GM12878 (cell line): ENCODE measurements at regions not wholly inside any gene's neighbourhood (a gene's known extent, or its start where the extent isn't known, plus 50 kb on each side); places are given as distances from the start of the nearest gene placed in this dataset.

Source experiments
- ATAC-seq: fragments of 200-7000 bp; cut with Tn5 transposase; 3 replicates; pipeline ENCODE4 v1.9.1; 2020; ENCODE audit warnings: mild to moderate bottlenecking, moderate library complexity
- BruUV-seq: library from RNA; stranded (reverse); fragments of 400-500 nt; replicated peaks from 2 replicates; lab custom pipeline; 2021; lab: Mats Ljungman, UMichigan
- CTCF ChIA-PET: fragments of 300-600 bp; sonication (Branson Sonifier 250); formaldehyde crosslinking; extraction: SDS; loops from one replicate; lab custom pipeline; 2021; ENCODE audit warnings: inconsistent platforms; lab: Yijun Ruan, JAX
- POLR2A ChIA-PET: fragments of 350-600 bp; formaldehyde crosslinking; extraction: SDS; loops from one replicate; lab custom pipeline; 2021; ENCODE audit warnings: inconsistent platforms; lab: Charles Lee
- RAD21 ChIA-PET: fragments of 300-600 bp; sonication (Branson Sonifier 250); formaldehyde crosslinking; loops from one replicate; lab custom pipeline; 2023; ENCODE audit warnings: antibody characterized with exemption; ENCODE audit not compliant: unreplicated experiment; lab: Charles Lee
- SMC1A ChIA-PET: fragments of 300-600 bp; sonication (Branson Sonifier 250); formaldehyde crosslinking; loops from one replicate; lab custom pipeline; 2023; ENCODE audit not compliant: unreplicated experiment, uncharacterized antibody; lab: Charles Lee
- DNase-seq: peaks from one replicate; pipeline ENCODE4 v3.0.0-alpha.2; 2011; ENCODE audit warnings: low read depth, low spot score
- FAIRE-seq: peaks from 3 replicates; lab custom pipeline; 2011; peaks lifted over from hg19 to GRCh38; lab: Jason Lieb, UNC
- H2AFZ ChIP-seq: 2 replicates; pipeline ENCODE4 v1.6.0; 2011; ENCODE audit warnings: low read depth, low read length, control low read depth; ENCODE audit not compliant: control insufficient read depth
- H3K27ac ChIP-seq: 2 replicates; pipeline ENCODE4 v1.5.1; 2011; ENCODE audit warnings: control low read depth; ENCODE audit not compliant: control insufficient read depth, insufficient read depth
- H3K27me3 ChIP-seq, 2 experiments: replicated peaks in 1 of 2; 2 replicates each; pipeline versions ENCODE4 v1.6.0 to v1.6.1; 2011; ENCODE audit warnings: low read length in 1 of 2; ENCODE audit not compliant: control insufficient read depth in 2 of 2, insufficient read depth in 2 of 2
- H3K36me3 ChIP-seq, 2 experiments: 2 replicates each; pipeline ENCODE4 v1.5.1; 2011; ENCODE audit warnings: low read length in 1 of 2; ENCODE audit not compliant: control insufficient read depth in 2 of 2, insufficient read depth in 2 of 2
- H3K4me1 ChIP-seq: 2 replicates; pipeline ENCODE4 v1.6.1; 2011; ENCODE audit warnings: mild to moderate bottlenecking, low read length, moderate library complexity, mixed read lengths; ENCODE audit not compliant: control insufficient read depth, insufficient read depth
- H3K4me2 ChIP-seq: 2 replicates; pipeline ENCODE4 v1.6.0; 2011; ENCODE audit warnings: control low read depth; ENCODE audit not compliant: control insufficient read depth, insufficient read depth
- H3K4me3 ChIP-seq: fragments of 200-600 bp; sonication (generic); 2 replicates; pipeline ENCODE4 v1.5.1; 2016
- H3K79me2 ChIP-seq: 2 replicates; pipeline ENCODE4 v1.6.0; 2011; ENCODE audit warnings: low read length; ENCODE audit not compliant: control insufficient read depth, insufficient read depth
- H3K9ac ChIP-seq: 2 replicates; pipeline ENCODE4 v1.8.0; 2011; ENCODE audit warnings: low read length, control low read depth, mixed read lengths; ENCODE audit not compliant: control insufficient read depth, insufficient read depth
- H3K9me3 ChIP-seq: replicated peaks from 3 replicates; pipeline ENCODE4 v1.5.1; 2011; ENCODE audit warnings: mild to moderate bottlenecking, low read length; ENCODE audit not compliant: control insufficient read depth, insufficient read depth
- H4K20me1 ChIP-seq: 2 replicates; pipeline ENCODE4 v1.6.0; 2011; ENCODE audit not compliant: control insufficient read depth, insufficient read depth
- ATF3 ChIP-seq: IDR thresholded peaks from 2 replicates; pipeline ENCODE4 v1.6.1; 2011; ENCODE audit warnings: low read depth, mild to moderate bottlenecking, low read length, moderate library complexity, borderline replicate concordance; ENCODE audit errors: extremely low read depth
- CBFB ChIP-seq: IDR thresholded peaks from 2 replicates; pipeline ENCODE4 v1.6.1; 2016; ENCODE audit warnings: antibody characterized with exemption, low read depth
- JUNB ChIP-seq: IDR thresholded peaks from 2 replicates; pipeline ENCODE4 v1.6.1; 2016; ENCODE audit warnings: antibody characterized with exemption, mild to moderate bottlenecking
- LARP7 ChIP-seq: fragments of 450-650 bp; IDR thresholded peaks from 2 replicates; pipeline ENCODE4 v1.6.1; 2017; ENCODE audit warnings: mild to moderate bottlenecking
- MEF2B ChIP-seq: fragments of 450-650 bp; IDR thresholded peaks from 2 replicates; pipeline ENCODE4 v1.6.1; 2018; ENCODE audit warnings: mild to moderate bottlenecking, moderate library complexity; ENCODE audit not compliant: partially characterized antibody, poor library complexity, severe bottlenecking
- PAX8 ChIP-seq: fragments of 450-650 bp; IDR thresholded peaks from 2 replicates; pipeline ENCODE4 v1.6.1; 2017; ENCODE audit warnings: mild to moderate bottlenecking, moderate library complexity
- PBX3 ChIP-seq: IDR thresholded peaks from 2 replicates; pipeline ENCODE4 v1.6.1; 2011; ENCODE audit warnings: mild to moderate bottlenecking, low read depth, low read length, moderate library complexity; ENCODE audit not compliant: insufficient replicate concordance
- RELA ChIP-seq: fragments of 450-650 bp; IDR thresholded peaks from 2 replicates; pipeline ENCODE4 v1.8.0; 2014; ENCODE audit warnings: borderline replicate concordance; ENCODE audit not compliant: partially characterized antibody
- SMC3 ChIP-seq: IDR thresholded peaks from 2 replicates; pipeline ENCODE4 v1.6.1; 2011; ENCODE audit warnings: low read length, improper control_type of control experiment, borderline replicate concordance
- TCF7 ChIP-seq: IDR thresholded peaks from 2 replicates; pipeline ENCODE4 v1.6.1; 2014; ENCODE audit warnings: antibody characterized with exemption, borderline replicate concordance
- ZSCAN29 ChIP-seq: fragments of 450-650 bp; IDR thresholded peaks from 2 replicates; pipeline ENCODE4 v1.6.1; 2017; ENCODE audit warnings: mild to moderate bottlenecking, moderate library complexity
- WGBS: methylation state at CpG from one replicate; pipeline ENCODE4 v1.1.6; 2016; ENCODE audit warnings: low lambda C conversion rate; ENCODE audit not compliant: insufficient replicate concordance, insufficient coverage; ENCODE audit errors: missing lambda C conversion rate; 5-methylcytosine and 5-hydroxymethylcytosine counted together
- in situ Hi-C: fragments of 300-500 bp; cut with MboI; formaldehyde crosslinking; loops from 9 replicates; pipeline ENCODE4 v1.14.3; 2018; ENCODE audit warnings: mixed read lengths
- intact Hi-C: fragments of 100-400 bp; cut with micrococcal nuclease; formaldehyde crosslinking; loops from one replicate; pipeline ENCODE4 v1.14.2; 2022; ENCODE audit not compliant: unreplicated experiment
- TF ChIP-seq, protein P1 (sequence below): fragments of 450-650 bp; IDR thresholded peaks from 2 replicates; pipeline ENCODE4 v1.6.1; 2017; ENCODE audit warnings: mild to moderate bottlenecking

GRCh38 chr5:89728750-89729149, 680.8 kb downstream of the CETN3 start:
- no peaks in the 10 kb centered on the region for H3K79me2 ChIP-seq
- intact Hi-C loops, result loop anchor here (10.0 kb wide), 1 partner anchor 536 kb away; no protein-coding TSS in a partner anchor
- H2AFZ ChIP-seq, result no peak overlapping the region; the same call in 1 of the 2 replicates
- H3K4me3 ChIP-seq, result no peak overlapping the region
- H3K9ac ChIP-seq, result no peak overlapping the region
- TF ChIP-seq JUNB (no peak), TCF7 (no peak), PAX8 (no peak), ATF3 (no peak), MEF2B (no peak), ZSCAN29 (no peak), CBFB (no peak), PBX3 (no peak), LARP7 (no peak), RELA (no peak), SMC3 (no peak)
- TF ChIP-seq, protein P1, sequence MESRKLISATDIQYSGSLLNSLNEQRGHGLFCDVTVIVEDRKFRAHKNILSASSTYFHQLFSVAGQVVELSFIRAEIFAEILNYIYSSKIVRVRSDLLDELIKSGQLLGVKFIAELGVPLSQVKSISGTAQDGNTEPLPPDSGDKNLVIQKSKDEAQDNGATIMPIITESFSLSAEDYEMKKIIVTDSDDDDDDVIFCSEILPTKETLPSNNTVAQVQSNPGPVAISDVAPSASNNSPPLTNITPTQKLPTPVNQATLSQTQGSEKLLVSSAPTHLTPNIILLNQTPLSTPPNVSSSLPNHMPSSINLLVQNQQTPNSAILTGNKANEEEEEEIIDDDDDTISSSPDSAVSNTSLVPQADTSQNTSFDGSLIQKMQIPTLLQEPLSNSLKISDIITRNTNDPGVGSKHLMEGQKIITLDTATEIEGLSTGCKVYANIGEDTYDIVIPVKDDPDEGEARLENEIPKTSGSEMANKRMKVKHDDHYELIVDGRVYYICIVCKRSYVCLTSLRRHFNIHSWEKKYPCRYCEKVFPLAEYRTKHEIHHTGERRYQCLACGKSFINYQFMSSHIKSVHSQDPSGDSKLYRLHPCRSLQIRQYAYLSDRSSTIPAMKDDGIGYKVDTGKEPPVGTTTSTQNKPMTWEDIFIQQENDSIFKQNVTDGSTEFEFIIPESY, result no peak
- no peak overlapping the region for H3K27ac ChIP-seq
- ATAC-seq, result no peak
- H3K4me2 ChIP-seq, result peak overlapping the region; percentile 35
- CTCF ChIA-PET, result interaction anchor here (0.9 to 5.3 kb wide), 10 partner anchors 9 to 1001 kb away, joined by 3 to 114 read pairs (median 4); no protein-coding TSS in a partner anchor
- RAD21 ChIA-PET, result interaction anchor here (0.7 to 5.7 kb wide), 14 partner anchors 43 to 999 kb away, joined by 3 to 71 read pairs (median 6); no protein-coding TSS in a partner anchor
- no peak for DNase-seq
- no peaks in the 10 kb centered on the region for H3K36me3 ChIP-seq
- no peaks in the 10 kb centered on the region for H4K20me1 ChIP-seq
- POLR2A ChIA-PET, result interaction anchor here (0.9 kb wide), 1 partner anchor 28 kb away, joined by 3 read pairs; no protein-coding TSS in a partner anchor
- FAIRE-seq, result peak; percentile 49
- SMC1A ChIA-PET, result interaction anchor here (0.7 to 4.9 kb wide), 19 partner anchors 10 to 1000 kb away, joined by 3 to 77 read pairs (median 4); no protein-coding TSS in a partner anchor
- H3K27me3 ChIP-seq, result no peaks in the 10 kb centered on the region
- H3K4me1 ChIP-seq, result peaks cover 7% of the 10 kb centered on the region; the same call in 1 of the 2 replicates
- in situ Hi-C loops, result no loop called here
- H3K9me3 ChIP-seq, result no peaks in the 10 kb centered on the region
- no TSS peak for BruUV-seq
- WGBS, result 94% methylated on average over 5 of the region's 5 CpGs
